HCT116 (cell line): ENCODE measurements at regions not wholly inside any gene's neighbourhood (a gene's known extent, or its start where the extent isn't known, plus 50 kb on each side); places are given as distances from the start of the nearest gene placed in this dataset.

Experiments
- ATAC-seq: fragments of 200-7000 bp; cut with Tn5 transposase; 2 replicates; pipeline ENCODE4 v1.9.1; 2020; ENCODE audit warnings: mild to moderate bottlenecking, moderate library complexity
- BruUV-seq: library from RNA; stranded (reverse); fragments of 400-500 nt; replicated peaks from 2 replicates; lab custom pipeline; 2021; lab: Mats Ljungman, UMichigan
- CTCF ChIA-PET: fragments of 300-600 bp; sonication (Branson Sonifier 250); formaldehyde crosslinking; loops from one replicate; lab custom pipeline; 2021; ENCODE audit warnings: antibody characterized with exemption; lab: Charles Lee
- POLR2A ChIA-PET: fragments of 300-600, 350-600 bp; sonication (Branson Sonifier 250); formaldehyde crosslinking; loops from one replicate; lab custom pipeline; 2021; ENCODE audit warnings: antibody characterized with exemption; lab: Charles Lee
- RAD21 ChIA-PET, 2 experiments: fragments of 300-600 bp; sonication (Branson Sonifier 250); formaldehyde crosslinking; loops; one replicate each; lab custom pipeline; 2023; ENCODE audit warnings: low total read pairs in 2 of 2; ENCODE audit not compliant: uncharacterized antibody in 2 of 2, unreplicated experiment in 2 of 2, low non-redundant PET in 1 of 2; lab: Charles Lee
- DNase-seq: peaks from one replicate; pipeline ENCODE4 v3.0.0-alpha.2; 2010; ENCODE audit warnings: low read depth, low spot score
- H2AFZ ChIP-seq: fragments of 200-600 bp; shearing (Covaris generic), sonication (generic); 2 replicates; pipeline ENCODE4 v1.6.1; 2017; ENCODE audit warnings: low read depth, mixed run types, mixed read lengths, antibody characterized with exemption, low read length; ENCODE audit not compliant: poor library complexity, severe bottlenecking
- H3K27ac ChIP-seq: 2 replicates; pipeline ENCODE4 v1.5.1; 2012; ENCODE audit warnings: low read depth, low read length
- H3K27me3 ChIP-seq: fragments of 200-600 bp; sonication (generic); 2 replicates; pipeline ENCODE4 v1.6.1; 2016; ENCODE audit warnings: mixed run types, low read length, mixed read lengths; ENCODE audit not compliant: insufficient read depth
- H3K36me3 ChIP-seq, 2 experiments: fragments of 200-500 bp in 1 of 2; fragments of 200-600 bp in 1 of 2; sonication (Bioruptor generic) in 1 of 2; sonication (generic) in 1 of 2; 2 replicates each; pipeline versions ENCODE4 v1.5.1 to v1.6.1; 2014 to 2016; ENCODE audit warnings: low read length in 2 of 2, inconsistent platforms in 1 of 2, mixed read lengths in 1 of 2, mixed run types in 1 of 2; ENCODE audit not compliant: insufficient read depth in 2 of 2, control insufficient read depth in 1 of 2
- H3K4me1 ChIP-seq, 2 experiments: fragments of 200-600 bp in 1 of 2; sonication (generic) in 1 of 2; 2 replicates each; pipeline versions ENCODE4 v1.5.1 to v1.6.1; 2012 to 2017; ENCODE audit warnings: low read length in 2 of 2, inconsistent platforms in 1 of 2, mild to moderate bottlenecking in 1 of 2, mixed read lengths in 1 of 2, mixed run types in 1 of 2, moderate library complexity in 1 of 2; ENCODE audit not compliant: insufficient read depth in 2 of 2, control insufficient read depth in 1 of 2
- H3K4me2 ChIP-seq: fragments of 200-600 bp; sonication (generic); 2 replicates; pipeline ENCODE4 v1.6.1; 2017; ENCODE audit warnings: mixed run types, low read length, mixed read lengths
- H3K4me3 ChIP-seq, 2 experiments: fragments of 200-600 bp in 1 of 2; sonication (generic) in 1 of 2; replicated peaks in 1 of 2; 2 replicates each; pipeline ENCODE4 v1.5.1; 2011 to 2016; ENCODE audit warnings: low read length in 2 of 2, control low read depth in 1 of 2, low read depth in 1 of 2, mild to moderate bottlenecking in 1 of 2, mixed read lengths in 1 of 2, mixed run types in 1 of 2
- H3K79me2 ChIP-seq: fragments of 200-600 bp; sonication (generic); 2 replicates; pipeline ENCODE4 v1.6.1; 2017; ENCODE audit warnings: mild to moderate bottlenecking, mixed run types, low read length, moderate library complexity, mixed read lengths; ENCODE audit not compliant: insufficient read depth
- H3K9ac ChIP-seq: fragments of 200-600 bp; sonication (generic); 2 replicates; pipeline ENCODE4 v1.6.1; 2016; ENCODE audit warnings: low read length, mixed read lengths
- H3K9me2 ChIP-seq: fragments of 200-600 bp; sonication (generic), shearing (Covaris generic); 2 replicates; pipeline ENCODE4 v1.6.1; 2017; ENCODE audit warnings: mixed run types, mild to moderate bottlenecking, moderate library complexity; ENCODE audit not compliant: insufficient read depth
- H3K9me3 ChIP-seq, 2 experiments: fragments of 200-500 bp in 1 of 2; fragments of 200-600 bp in 1 of 2; sonication (Bioruptor generic) in 1 of 2; sonication (generic) in 1 of 2; 2 replicates each; pipeline ENCODE4 v1.6.1; 2014 to 2017; ENCODE audit warnings: low read length in 2 of 2, mixed read lengths in 2 of 2, inconsistent platforms in 1 of 2, low read depth in 1 of 2, mild to moderate bottlenecking in 1 of 2, mixed run types in 1 of 2, moderate library complexity in 1 of 2; ENCODE audit not compliant: control insufficient read depth in 1 of 2, insufficient read depth in 1 of 2
- H4K20me1 ChIP-seq: fragments of 200-600 bp; sonication (generic), shearing (Covaris generic); 2 replicates; pipeline ENCODE4 v1.6.1; 2017; ENCODE audit warnings: mixed run types, mild to moderate bottlenecking, moderate library complexity; ENCODE audit not compliant: insufficient read depth
- CEBPB ChIP-seq: IDR thresholded peaks from 2 replicates; pipeline ENCODE4 v1.6.1; 2012; ENCODE audit warnings: low read depth
- CTCF ChIP-seq, 3 experiments: fragments of 200-600 bp in 1 of 3; sonication (generic) in 1 of 3; IDR thresholded peaks in 2 of 3; conservative IDR thresholded peaks in 1 of 3; 2 replicates each; pipeline ENCODE4 v1.5.1; 2012 to 2017; ENCODE audit warnings: low read depth in 2 of 3, low read length in 2 of 3, antibody characterized with exemption in 1 of 3, borderline replicate concordance in 1 of 3, control low read depth in 1 of 3, mild to moderate bottlenecking in 1 of 3, mixed read lengths in 1 of 3, mixed run types in 1 of 3, moderate library complexity in 1 of 3; ENCODE audit not compliant: insufficient read depth in 1 of 3
- ELF1 ChIP-seq: IDR thresholded peaks from 2 replicates; pipeline ENCODE4 v1.6.1; 2012; ENCODE audit warnings: low read depth, borderline replicate concordance
- EZH2 ChIP-seq: fragments of 200-600 bp; sonication (generic); IDR thresholded peaks from 2 replicates; pipeline ENCODE4 v1.6.1; 2017; ENCODE audit warnings: antibody characterized with exemption, mixed run types
- EZH2phosphoT487 ChIP-seq: fragments of 200-600 bp; IDR thresholded peaks from 2 replicates; pipeline ENCODE4 v1.6.1; 2018; ENCODE audit warnings: antibody characterized with exemption, borderline replicate concordance
- FOSL1 ChIP-seq: IDR thresholded peaks from 2 replicates; pipeline ENCODE4 v1.6.1; 2012; ENCODE audit warnings: low read depth
- JUND ChIP-seq: IDR thresholded peaks from 2 replicates; pipeline ENCODE4 v1.6.1; 2012
- MAX ChIP-seq: IDR thresholded peaks from 2 replicates; pipeline ENCODE4 v1.6.1; 2012
- POLR2AphosphoS5 ChIP-seq: IDR thresholded peaks from 2 replicates; pipeline ENCODE4 v1.6.1; 2011; ENCODE audit warnings: mild to moderate bottlenecking, low read depth, low read length, moderate library complexity
- RAD21 ChIP-seq: IDR thresholded peaks from 2 replicates; pipeline ENCODE4 v1.6.1; 2012; ENCODE audit warnings: low read depth, mild to moderate bottlenecking
- SIN3A ChIP-seq: IDR thresholded peaks from 2 replicates; pipeline ENCODE4 v1.6.1; 2012; ENCODE audit warnings: low read depth
- SP1 ChIP-seq: IDR thresholded peaks from 2 replicates; pipeline ENCODE4 v1.6.1; 2012; ENCODE audit warnings: low read depth
- SRF ChIP-seq: IDR thresholded peaks from 2 replicates; pipeline ENCODE4 v1.6.1; 2012; ENCODE audit warnings: low read depth
- TCF7L2 ChIP-seq: IDR thresholded peaks from 2 replicates; pipeline ENCODE4 v1.7.0; 2011; ENCODE audit warnings: borderline replicate concordance, inconsistent platforms; ENCODE audit not compliant: insufficient read depth, insufficient read length; ENCODE audit errors: extremely low read depth
- YY1 ChIP-seq: IDR thresholded peaks from 2 replicates; pipeline ENCODE4 v1.6.1; 2011; ENCODE audit warnings: low read length, low read depth, moderate library complexity, mild to moderate bottlenecking; ENCODE audit not compliant: insufficient replicate concordance; ENCODE audit errors: extremely low read depth
- ZBTB33 ChIP-seq: IDR thresholded peaks from 2 replicates; pipeline ENCODE4 v1.6.1; 2011; ENCODE audit warnings: mild to moderate bottlenecking, low read length, moderate library complexity; ENCODE audit not compliant: insufficient replicate concordance; ENCODE audit errors: extremely low read depth
- ZFX ChIP-seq: fragments of 450-650 bp; IDR thresholded peaks from 2 replicates; pipeline ENCODE4 v1.6.1; 2017
- intact Hi-C: fragments of 100-400 bp; cut with micrococcal nuclease; formaldehyde crosslinking; loops from 2 replicates; pipeline ENCODE4 v1.10.0; 2022

GRCh38 chr14:71498212-71498611, 434.0 kb upstream of the RGS6 start:
- Histone ChIP-seq H3K9me2 (no peaks in the 10 kb centered on the region), H3K9me3 (no peaks in the 10 kb centered on the region), H3K27me3 (no peaks in the 10 kb centered on the region), H3K27ac (no peak overlapping the region), H3K9ac (no peak overlapping the region), H4K20me1 (no peaks in the 10 kb centered on the region), H3K36me3 (no peaks in the 10 kb centered on the region), H3K79me2 (0 out of 2 replicates have a peak, but pooled peaks cover 11% of the 10 kb centered on the region), H3K4me1 (peaks cover 0 to 8% of the 10 kb centered on the region in 2 experiments; a peak in 1 of 4 replicates), H3K4me2 (no peak overlapping the region), H2AFZ (no peak overlapping the region), H3K4me3 (no peak overlapping the region)
- ChIA-PET POLR2A (no interaction called here), RAD21 (no interaction called here), CTCF (no interaction called here)
- BruUV-seq, result no TSS peak
- no peak for DNase-seq
- TF ChIP-seq ZFX, result no peak
- TF ChIP-seq ZBTB33, result no peak
- TF ChIP-seq CTCF (IDR thresholded peaks at IDR 0.05 in 2 of 3, conservative IDR thresholded peaks at IDR 0.05 in 1 of 3; ENCODE audit: borderline replicate concordance in 1 of 3, insufficient read depth in 1 of 3, low read depth in 2 of 3, low read length in 2 of 3), result no peak
- TF ChIP-seq TCF7L2, result no peak
- TF ChIP-seq YY1, result no peak
- no peak for TF ChIP-seq SIN3A
- no peak for TF ChIP-seq EZH2phosphoT487
- TF ChIP-seq RAD21, result no peak
- no peak for TF ChIP-seq CEBPB
- no peak for TF ChIP-seq SRF
- TF ChIP-seq POLR2AphosphoS5, result no peak
- TF ChIP-seq FOSL1, result no peak
- TF ChIP-seq ELF1, result no peak
- TF ChIP-seq EZH2, result no peak
- TF ChIP-seq JUND, result no peak
- TF ChIP-seq MAX, result no peak
- TF ChIP-seq SP1, result no peak
- intact Hi-C loops, result no loop called here
- no peak for ATAC-seq
